ENCODE measurements at regions not wholly inside any gene's neighbourhood (a gene's known extent, or its start where the extent isn't known, plus 50 kb on each side); places are given as distances from the start of the nearest gene placed in this dataset.

- no peak for DNase-seq
Observed at GRCh38 chr2:41870265-41870585, 177.6 kb upstream of the PKDCC start.

GRCh38 chr2:41871080-41871479 lies 176.7 kb upstream of the PKDCC start:
- DNase-seq = peak; percentile 61

GRCh38 chr2:41872646-41873045 lies 175.2 kb upstream of the PKDCC start:
- DNase-seq = no peak

GRCh38 chr2:41873102-41874031 lies 174.5 kb upstream of the PKDCC start:
- no peak for DNase-seq

- no peak for DNase-seq
Observed at GRCh38 chr2:41877114-41877678, 170.6 kb upstream of the PKDCC start.

- DNase-seq = no peak
Observed at GRCh38 chr2:41878056-41878455, 169.8 kb upstream of the PKDCC start.

- peak; percentile 63 for DNase-seq
Observed at GRCh38 chr2:41878716-41879234, 169.0 kb upstream of the PKDCC start.

GRCh38 chr2:41879235-41879916 lies 168.4 kb upstream of the PKDCC start:
- peak; percentile 52 for DNase-seq

GRCh38 chr2:41880561-41881243 lies 167.1 kb upstream of the PKDCC start:
- no peak for DNase-seq

- DNase-seq = no peak
Observed at GRCh38 chr2:41881249-41881648, 166.6 kb upstream of the PKDCC start.

GRCh38 chr2:41884718-41885117 lies 163.1 kb upstream of the PKDCC start:
- DNase-seq = no peak

GRCh38 chr2:41886145-41886664 lies 161.6 kb upstream of the PKDCC start:
- DNase-seq = no peak

- DNase-seq = no peak
Observed at GRCh38 chr2:41886757-41887156, 161.1 kb upstream of the PKDCC start.

- DNase-seq = no peak
Observed at GRCh38 chr2:41890341-41890740, 157.5 kb upstream of the PKDCC start.

GRCh38 chr2:41892476-41892875 lies 155.3 kb upstream of the PKDCC start:
- DNase-seq = no peak

- DNase-seq = no peak
Observed at GRCh38 chr2:41894563-41895333, 153.1 kb upstream of the PKDCC start.

GRCh38 chr2:41895334-41895664 lies 152.5 kb upstream of the PKDCC start:
- DNase-seq = no peak

GRCh38 chr2:41896186-41896846 lies 151.5 kb upstream of the PKDCC start:
- DNase-seq = no peak

- no peak for DNase-seq
Observed at GRCh38 chr2:41899189-41899588, 148.6 kb upstream of the PKDCC start.

- DNase-seq = no peak
Observed at GRCh38 chr2:41900101-41900577, 147.7 kb upstream of the PKDCC start.

GRCh38 chr2:41902897-41903296 lies 144.9 kb upstream of the PKDCC start:
- no peak for DNase-seq
